GM12891 (cell line): ENCODE measurements at regions not wholly inside any gene's neighbourhood (a gene's known extent, or its start where the extent isn't known, plus 50 kb on each side); places are given as distances from the start of the nearest gene placed in this dataset.

ENCODE experiments used
- POLR2A ChIP-seq: IDR thresholded peaks from 2 replicates; pipeline ENCODE4 v1.6.1; 2011; ENCODE audit warnings: low read depth, low read length, control low read depth
- POLR2AphosphoS5 ChIP-seq: IDR thresholded peaks from 2 replicates; pipeline ENCODE4 v1.6.1; 2011; ENCODE audit warnings: low read depth, low read length, control low read depth
- POU2F2 ChIP-seq: IDR thresholded peaks from 2 replicates; pipeline ENCODE4 v1.6.1; 2011; ENCODE audit warnings: low read depth, mild to moderate bottlenecking, control low read depth, low read length, moderate library complexity
- SPI1 ChIP-seq: IDR thresholded peaks from 2 replicates; pipeline ENCODE4 v1.6.1; 2011; ENCODE audit warnings: low read depth, low read length, control low read depth
- TAF1 ChIP-seq: IDR thresholded peaks from 2 replicates; pipeline ENCODE4 v1.6.1; 2011; ENCODE audit warnings: low read depth, low read length, control low read depth

- TF ChIP-seq POLR2A = no peak
- TF ChIP-seq POLR2AphosphoS5 = no peak
- no peak for TF ChIP-seq TAF1
- TF ChIP-seq POU2F2 = no peak
- no peak for TF ChIP-seq SPI1
These were observed 63.9 kb upstream of the CACNA2D1 start for GRCh38 chr7:82507365-82507975.
